Panc1 (cell line): ENCODE measurements at regions not wholly inside any gene's neighbourhood (a gene's known extent, or its start where the extent isn't known, plus 50 kb on each side); places are given as distances from the start of the nearest gene placed in this dataset.

Experiments
- ATAC-seq: fragments of 200-7000 bp; cut with Tn5 transposase; 2 replicates; pipeline ENCODE4 v1.9.1; 2020; ENCODE audit warnings: mild to moderate bottlenecking, moderate library complexity
- BruUV-seq: library from RNA; stranded (reverse); fragments of 400-500 nt; replicated peaks from 2 replicates; lab custom pipeline; 2021; lab: Mats Ljungman, UMichigan
- CTCF ChIA-PET: fragments of 300-600 bp; sonication (Branson Sonifier 250); formaldehyde crosslinking; loops from one replicate; lab custom pipeline; 2022; ENCODE audit warnings: antibody characterized with exemption; lab: Charles Lee
- POLR2A ChIA-PET: fragments of 300-600 bp; sonication (Branson Sonifier 250); formaldehyde crosslinking; loops from one replicate; lab custom pipeline; 2022; ENCODE audit warnings: antibody characterized with exemption; lab: Charles Lee
- DNase-seq: peaks from one replicate; pipeline ENCODE4 v3.0.0-alpha.2; 2010; ENCODE audit warnings: low read depth, low spot score
- H3K27ac ChIP-seq: 2 replicates; pipeline ENCODE4 v1.5.1; 2011; ENCODE audit warnings: mild to moderate bottlenecking, low read length, inconsistent platforms
- H3K27me3 ChIP-seq: fragments of 200-500 bp; sonication (Bioruptor generic); 2 replicates; pipeline ENCODE4 v1.6.0; 2014; ENCODE audit warnings: low read length, inconsistent platforms; ENCODE audit not compliant: control insufficient read depth, insufficient read depth
- H3K36me3 ChIP-seq: fragments of 200-500 bp; sonication (Bioruptor generic); 2 replicates; pipeline ENCODE4 v1.5.1; 2014; ENCODE audit warnings: inconsistent platforms, mild to moderate bottlenecking, low read length, moderate library complexity; ENCODE audit not compliant: control insufficient read depth, insufficient read depth
- H3K4me1 ChIP-seq: 2 replicates; pipeline ENCODE4 v1.5.1; 2011; ENCODE audit warnings: inconsistent platforms, mild to moderate bottlenecking, low read length, moderate library complexity; ENCODE audit not compliant: control insufficient read depth, insufficient read depth
- H3K4me3 ChIP-seq, 2 experiments: 2 replicates each; pipeline ENCODE4 v1.5.1; 2011 to 2012; ENCODE audit warnings: low read depth in 2 of 2, low read length in 2 of 2, mild to moderate bottlenecking in 2 of 2, inconsistent platforms in 1 of 2, moderate library complexity in 1 of 2
- H3K9me3 ChIP-seq: fragments of 200-500 bp; sonication (Bioruptor generic); 2 replicates; pipeline ENCODE4 v1.5.1; 2014; ENCODE audit warnings: low read depth, mild to moderate bottlenecking, inconsistent platforms, low read length, moderate library complexity; ENCODE audit not compliant: control insufficient read depth, insufficient read depth
- CTCF ChIP-seq: fragments of 450-650 bp; IDR thresholded peaks from 2 replicates; pipeline ENCODE4 v1.5.1; 2017; ENCODE audit warnings: mild to moderate bottlenecking
- POLR2AphosphoS5 ChIP-seq: IDR thresholded peaks from 2 replicates; pipeline ENCODE4 v1.6.1; 2012; ENCODE audit warnings: mild to moderate bottlenecking, low read depth, low read length, moderate library complexity
- REST ChIP-seq, 2 experiments: IDR thresholded peaks; 2 replicates each; pipeline ENCODE4 v1.6.1; 2011 to 2012; ENCODE audit warnings: low read depth in 2 of 2, control low read depth in 1 of 2, low read length in 1 of 2, mild to moderate bottlenecking in 1 of 2, moderate library complexity in 1 of 2; ENCODE audit not compliant: insufficient read depth in 1 of 2
- SIN3A ChIP-seq: IDR thresholded peaks from 2 replicates; pipeline ENCODE4 v1.6.1; 2012; ENCODE audit warnings: low read depth, mild to moderate bottlenecking, low read length, moderate library complexity, borderline replicate concordance; ENCODE audit not compliant: insufficient read depth
- TCF7L2 ChIP-seq: IDR thresholded peaks from 2 replicates; pipeline ENCODE4 v1.6.1; 2011; ENCODE audit warnings: mild to moderate bottlenecking, low read depth, low read length, inconsistent platforms
- in situ Hi-C: cut with HindIII; loops from 2 replicates; pipeline ENCODE4 v1.10.0; 2016; ENCODE audit warnings: low sequenced_read_pairs, low pct_unique_long_range_greater_than_20kb
- intact Hi-C: fragments of 100-400 bp; cut with micrococcal nuclease; formaldehyde crosslinking; loops from one replicate; pipeline ENCODE4 v1.10.0; 2022; ENCODE audit not compliant: unreplicated experiment

- DNase-seq (no peak), ATAC-seq (no peak)
- Histone ChIP-seq H3K36me3 (no peaks in the 10 kb centered on the region), H3K27me3 (no peaks in the 10 kb centered on the region), H3K27ac (no peak overlapping the region), H3K4me3 (no peak overlapping the region), H3K9me3 (no peaks in the 10 kb centered on the region), H3K4me1 (no peaks in the 10 kb centered on the region)
- ChIA-PET POLR2A (no interaction called here), CTCF (no interaction called here)
- no peak for TF ChIP-seq SIN3A
- no peak for TF ChIP-seq POLR2AphosphoS5
- TF ChIP-seq CTCF = no peak
- TF ChIP-seq TCF7L2 = no peak
- TF ChIP-seq REST (IDR thresholded peaks at IDR 0.05; ENCODE audit: insufficient read depth in 1 of 2, low read depth in 2 of 2, low read length in 1 of 2) = no peak
- intact Hi-C loops = no loop called here
- in situ Hi-C loops = no loop called here
- no TSS peak for BruUV-seq
Measured at GRCh38 chrX:7638078-7638710, 204.8 kb upstream of the VCX start.

- intact Hi-C loops = no loop called here
- in situ Hi-C loops = no loop called here
- no peak for ATAC-seq
Measured at GRCh38 chrX:7637066-7637465, 205.9 kb upstream of the VCX start.

More at GRCh38 chrX:7637066-7637465, 205.9 kb upstream of the VCX start:
- Histone ChIP-seq H3K9me3 (no peaks in the 10 kb centered on the region), H3K4me3 (no peak overlapping the region), H3K4me1 (no peaks in the 10 kb centered on the region), H3K27ac (no peak overlapping the region), H3K36me3 (no peaks in the 10 kb centered on the region), H3K27me3 (no peaks in the 10 kb centered on the region)
- POLR2A ChIA-PET = no interaction called here
- BruUV-seq = no TSS peak
- CTCF ChIA-PET = no interaction called here
- TF ChIP-seq SIN3A (no peak), POLR2AphosphoS5 (no peak), CTCF (no peak), TCF7L2 (no peak), REST (IDR thresholded peaks at IDR 0.05; ENCODE audit: insufficient read depth in 1 of 2, low read depth in 2 of 2, low read length in 1 of 2) (no peak)
- DNase-seq = no peak
